ENCODE measurements at regions not wholly inside any gene's neighbourhood (a gene's known extent, or its start where the extent isn't known, plus 50 kb on each side); places are given as distances from the start of the nearest gene placed in this dataset.

DNA sequence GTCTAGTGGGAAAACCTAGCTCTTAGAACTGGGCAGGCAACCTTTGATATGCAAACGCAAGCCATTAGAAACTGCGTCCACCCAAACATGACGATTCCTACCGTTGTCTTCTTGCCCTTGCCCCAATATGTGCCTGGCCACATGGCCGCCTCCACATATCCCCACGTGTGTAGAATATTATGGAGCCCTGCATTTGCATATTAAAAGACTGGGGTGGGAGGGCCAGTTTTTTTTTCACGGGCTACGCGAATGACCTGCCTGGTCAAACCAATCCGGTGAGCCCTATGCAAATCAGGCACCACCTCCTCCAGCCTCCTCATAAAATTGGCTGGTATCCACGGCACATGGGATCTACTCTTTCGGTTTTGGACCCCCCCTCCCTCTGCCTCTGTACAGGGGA is 381.0 kb upstream of the RGMA start:
- no peak for DNase-seq

GRCh38 chr15:93467337-93467736 is 378.3 kb upstream of the RGMA start:
- no peak for DNase-seq

- no peak for DNase-seq
Measured at GRCh38 chr15:93466380-93466779, 377.4 kb upstream of the RGMA start.

GRCh38 chr15:93462690-93463089 is 373.7 kb upstream of the RGMA start:
- DNase-seq, result no peak

DNA sequence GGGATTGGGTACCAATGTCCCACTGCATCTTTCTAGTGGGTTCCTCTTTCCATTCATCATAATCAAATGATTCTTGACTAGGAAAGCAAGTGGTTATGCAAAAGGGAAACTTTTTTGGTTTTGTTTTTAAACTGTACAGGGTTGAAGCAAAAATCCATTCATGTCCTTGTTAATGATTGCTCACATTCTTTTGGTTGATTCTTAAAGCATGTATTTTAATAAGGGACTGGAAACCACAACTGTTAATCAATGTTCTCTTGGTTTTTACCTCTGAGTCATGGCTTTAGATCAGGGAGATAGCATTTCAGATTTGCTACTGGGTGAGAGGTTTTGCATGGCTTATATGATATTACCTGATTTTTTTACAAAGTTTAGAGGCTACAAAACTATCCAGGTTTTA is 371.7 kb upstream of the RGMA start:
- DNase-seq, result no peak

- DNase-seq, result no peak
Measured at GRCh38 chr15:93459396-93459795, 370.4 kb upstream of the RGMA start.

GRCh38 chr15:93458597-93458996 is 369.6 kb upstream of the RGMA start:
- no peak for DNase-seq

GRCh38 chr15:93454788-93455187 is 365.8 kb upstream of the RGMA start:
- DNase-seq, result no peak

GRCh38 chr15:93452537-93453211 is 363.7 kb upstream of the RGMA start:
- DNase-seq, result no peak

GRCh38 chr15:93451822-93452221 is 362.8 kb upstream of the RGMA start:
- DNase-seq, result no peak

DNA sequence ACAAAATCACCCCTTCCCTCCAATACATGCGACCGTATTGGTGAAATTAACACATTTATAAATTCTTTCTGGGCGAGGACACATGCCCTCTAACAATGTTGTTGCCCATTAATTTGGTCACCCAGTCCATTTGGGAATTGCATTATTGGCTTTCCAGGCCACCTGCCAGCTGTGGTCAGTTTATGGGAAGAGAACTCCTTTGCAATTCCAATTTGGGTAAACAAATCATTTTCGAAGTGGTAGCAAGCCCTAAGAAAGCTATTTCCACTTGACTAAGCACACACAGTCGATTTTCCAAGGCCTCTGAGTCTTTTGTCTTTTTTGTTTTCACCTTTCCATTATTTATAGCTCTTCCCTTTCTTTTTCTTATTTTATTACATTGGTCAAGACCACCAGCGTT is 362.3 kb upstream of the RGMA start:
- no peak for DNase-seq

- DNase-seq, result no peak
Measured at GRCh38 chr15:93449798-93450197, 360.8 kb upstream of the RGMA start.

DNA sequence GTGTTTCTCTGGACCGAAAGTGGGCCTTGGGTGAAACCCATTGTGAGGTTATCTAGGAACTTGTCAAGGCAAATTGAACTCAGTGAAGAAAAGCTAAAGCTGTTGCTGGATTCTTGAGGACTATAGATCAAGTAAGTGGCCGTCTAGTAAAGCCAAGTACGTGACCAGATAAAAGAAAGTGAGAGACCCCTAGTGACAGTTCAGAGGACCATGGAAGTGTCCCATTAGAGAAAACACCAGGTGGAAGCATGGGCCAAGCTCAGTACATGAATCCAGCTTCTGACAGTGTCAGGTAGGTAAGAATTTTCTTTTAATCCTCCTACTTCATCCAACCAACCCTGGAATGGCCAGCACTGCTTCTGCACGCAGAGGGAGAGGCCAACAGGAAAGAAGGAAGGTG is 349.3 kb upstream of the RGMA start:
- no peak for DNase-seq

- DNase-seq, result no peak
Measured at GRCh38 chr15:93432474-93432873, 343.5 kb upstream of the RGMA start.

DNA sequence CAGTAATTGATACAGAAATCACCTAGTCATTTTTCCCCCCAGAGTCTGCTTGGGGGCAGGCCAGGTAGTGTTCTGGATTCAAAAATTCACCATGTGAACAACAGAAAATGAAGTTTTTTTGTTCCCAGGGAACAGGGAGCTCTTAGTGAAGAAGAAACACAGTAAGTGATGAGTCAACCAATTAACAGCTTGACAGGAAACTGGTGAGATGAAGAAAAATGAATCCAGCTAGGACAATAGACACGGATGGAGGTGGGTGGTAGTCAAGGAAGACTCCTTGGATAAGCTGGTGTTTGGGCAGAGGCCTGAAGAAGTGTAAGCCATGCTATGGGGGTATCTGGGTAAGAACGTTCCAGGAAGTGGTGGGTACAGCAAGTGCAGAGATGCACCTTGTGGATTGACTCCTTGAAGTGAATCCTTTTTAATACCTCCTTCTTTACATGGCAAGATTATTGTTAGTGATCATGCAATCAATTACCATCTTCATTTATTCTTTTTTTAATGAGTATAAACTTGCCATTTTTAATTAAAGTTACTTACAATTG is 339.9 kb upstream of the RGMA start:
- DNase-seq, result no peak

DNA sequence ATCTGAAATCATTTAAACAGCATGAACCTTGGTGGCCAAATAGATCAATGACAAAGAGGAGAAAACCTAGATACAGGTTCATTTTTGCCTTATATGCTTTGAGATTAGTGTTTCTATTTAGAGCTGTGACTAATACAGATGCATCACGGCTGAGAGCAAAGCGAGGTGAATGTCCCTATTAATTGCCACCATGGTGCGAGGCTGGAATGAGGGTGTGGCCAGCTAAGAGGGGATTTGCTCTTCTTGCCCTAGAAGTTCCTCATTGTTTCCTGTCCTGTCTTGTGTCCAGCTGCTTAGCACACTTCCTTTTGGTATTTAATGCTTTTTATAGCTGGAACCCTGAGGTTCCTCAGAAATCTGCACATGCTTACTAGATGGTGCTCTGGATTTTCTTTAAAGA is 339.1 kb upstream of the RGMA start:
- no peak for DNase-seq

GRCh38 chr15:93424131-93424530 is 335.1 kb upstream of the RGMA start:
- no peak for DNase-seq

DNA sequence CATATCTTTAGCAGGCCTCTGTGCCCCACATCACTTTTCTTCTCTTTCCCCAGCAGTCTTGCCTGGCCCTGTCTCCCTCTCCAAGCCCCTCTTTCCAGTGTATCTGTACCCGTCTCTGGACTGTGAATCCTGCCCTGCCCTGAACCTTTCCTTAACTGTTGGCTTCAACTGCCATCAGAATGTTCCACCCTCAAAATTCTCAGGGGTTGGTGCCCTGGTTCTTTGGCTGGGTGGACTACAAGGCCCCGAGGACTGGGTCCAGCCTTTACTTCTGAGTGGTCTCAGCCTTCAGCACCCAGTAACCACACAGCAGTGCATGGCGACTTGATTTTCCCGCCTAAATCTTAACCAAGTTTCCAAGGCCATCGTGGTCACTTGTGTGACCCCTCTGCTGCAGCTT is 333.5 kb upstream of the RGMA start:
- no peak for DNase-seq

GRCh38 chr15:93420477-93420876 is 331.5 kb upstream of the RGMA start:
- no peak for DNase-seq

- DNase-seq, result no peak
Measured at GRCh38 chr15:93420050-93420452, 331.0 kb upstream of the RGMA start.

GRCh38 chr15:93418566-93418965 is 329.6 kb upstream of the RGMA start:
- DNase-seq, result no peak

DNA sequence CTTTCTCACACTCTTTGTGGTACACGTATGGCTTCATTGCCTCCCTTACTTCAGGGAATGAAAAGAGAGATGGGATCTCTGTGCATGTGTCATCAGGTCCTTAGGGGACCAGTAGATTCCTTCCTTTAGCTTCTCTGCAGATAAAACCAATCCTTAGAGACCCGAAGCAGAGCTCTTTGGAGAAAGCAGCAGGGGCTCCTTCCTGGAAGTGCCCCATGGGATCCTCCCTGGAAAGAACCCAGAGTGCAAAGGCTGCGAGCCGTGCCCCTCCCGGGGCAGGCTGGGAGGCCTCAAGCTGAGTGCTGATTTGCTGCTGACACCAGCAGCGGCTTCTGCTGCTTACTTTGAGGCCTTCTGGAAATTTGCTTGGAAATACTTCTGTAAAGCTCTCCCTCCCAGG is 328.6 kb upstream of the RGMA start:
- DNase-seq, result no peak

GRCh38 chr15:93417156-93417555 is 328.1 kb upstream of the RGMA start:
- no peak for DNase-seq

DNA sequence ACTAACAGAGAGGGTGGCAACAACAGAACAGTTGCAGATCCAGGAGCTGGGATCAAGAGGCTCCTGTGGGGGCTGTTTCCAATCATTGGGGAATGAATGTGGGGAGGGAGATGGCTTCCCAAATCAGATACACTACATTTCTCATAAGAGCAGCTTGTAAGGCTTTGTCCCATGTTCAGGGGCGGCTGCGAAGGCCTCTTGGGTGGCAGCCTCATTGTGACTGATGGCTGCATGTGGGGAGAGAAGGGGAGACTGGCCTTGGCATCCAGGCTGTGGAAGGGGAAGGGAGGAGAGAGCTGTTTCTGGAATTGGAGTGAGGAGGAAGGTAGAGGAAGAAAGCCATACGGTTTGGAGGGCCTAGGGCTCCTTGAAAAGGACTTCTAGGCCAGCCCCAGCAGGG is 326.6 kb upstream of the RGMA start:
- no peak for DNase-seq

DNA sequence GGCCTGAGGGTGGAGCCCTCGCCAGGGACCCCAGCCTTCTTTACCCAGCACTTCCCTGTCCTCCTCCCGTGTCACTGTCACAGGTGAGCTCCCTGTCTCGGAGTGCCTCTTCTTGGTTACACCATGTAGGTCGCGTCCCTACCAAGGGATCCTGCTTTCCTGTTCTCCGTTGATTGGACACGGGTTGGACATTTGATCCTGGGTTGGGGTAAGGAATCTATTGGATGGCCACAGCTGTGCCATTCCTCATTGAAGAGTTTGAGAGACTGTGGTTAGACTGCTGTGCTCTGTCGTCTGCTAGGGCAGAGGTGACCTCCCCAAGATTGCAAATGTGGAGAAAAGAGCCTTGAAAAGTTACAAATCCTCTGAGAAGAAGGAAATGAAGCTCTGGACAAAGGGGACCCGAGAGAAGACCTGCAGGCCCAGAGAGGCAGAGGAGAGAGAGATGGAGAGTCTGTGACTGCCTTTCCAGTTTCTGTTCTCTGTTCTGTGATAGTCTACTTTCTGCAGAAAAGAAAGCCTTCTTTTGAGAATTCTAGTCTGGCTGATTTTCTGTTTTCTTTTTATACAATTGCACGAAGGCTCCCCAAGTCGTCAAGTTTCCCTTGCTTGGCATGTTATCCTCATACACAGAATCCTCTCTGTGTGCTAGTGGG is 325.7 kb upstream of the RGMA start:
- no peak for DNase-seq

All from activated effector memory CD4-positive, alpha-beta T cell treated with Interleukin-2 at 50 U/mL for 16 hours (primary cell).